ENCODE measurements at regions not wholly inside any gene's neighbourhood (a gene's known extent, or its start where the extent isn't known, plus 50 kb on each side); places are given as distances from the start of the nearest gene placed in this dataset.
"Not testable (repeated sequence)": the region's sequence is repeated elsewhere in the genome, so short reads cannot be mapped to it uniquely, and the experiment has no call there.

- TF ChIP-seq POLR2AphosphoS5 (IDR thresholded peaks at IDR 0.05; ENCODE audit: low read depth, low read length), result no peak
- no peak for TF ChIP-seq TAF1 (IDR thresholded peaks at IDR 0.05; ENCODE audit: borderline replicate concordance, low read depth, low read length)
- no peak for FAIRE-seq
- DNase-seq (ENCODE audit: insufficient read length), result no peak
Observed at GRCh38 chr10:105758209-105758998, 1117.3 kb downstream of the SORCS3 start.

- DNase-seq (ENCODE audit: insufficient read length) (no peak), FAIRE-seq (no peak)
- TF ChIP-seq POLR2AphosphoS5 (IDR thresholded peaks at IDR 0.05; ENCODE audit: low read depth, low read length), result no peak
- TF ChIP-seq TAF1 (IDR thresholded peaks at IDR 0.05; ENCODE audit: borderline replicate concordance, low read depth, low read length), result no peak
Observed at GRCh38 chr10:105757302-105757701, 1116.2 kb downstream of the SORCS3 start.

- FAIRE-seq (no peak), DNase-seq (ENCODE audit: insufficient read length) (no peak)
- no peak for TF ChIP-seq TAF1 (IDR thresholded peaks at IDR 0.05; ENCODE audit: borderline replicate concordance, low read depth, low read length)
- TF ChIP-seq POLR2A (IDR thresholded peaks at IDR 0.05; ENCODE audit: low read depth, low read length), result no peak
- TF ChIP-seq POLR2AphosphoS5 (IDR thresholded peaks at IDR 0.05; ENCODE audit: low read depth, low read length), result no peak
Observed at GRCh38 chr10:105756386-105756785, 1115.3 kb downstream of the SORCS3 start.

GRCh38 chr10:105751688-105752087, 1110.6 kb downstream of the SORCS3 start:
- FAIRE-seq, result no peak
- no peak for DNase-seq (ENCODE audit: insufficient read length)
- TF ChIP-seq TAF1 (IDR thresholded peaks at IDR 0.05; ENCODE audit: borderline replicate concordance, low read depth, low read length) (no peak), POLR2AphosphoS5 (IDR thresholded peaks at IDR 0.05; ENCODE audit: low read depth, low read length) (no peak), POLR2A (IDR thresholded peaks at IDR 0.05; ENCODE audit: low read depth, low read length) (no peak)

- TF ChIP-seq TAF1 (IDR thresholded peaks at IDR 0.05; ENCODE audit: borderline replicate concordance, low read depth, low read length), result no peak
- no peak for TF ChIP-seq POLR2A (IDR thresholded peaks at IDR 0.05; ENCODE audit: low read depth, low read length)
- TF ChIP-seq POLR2AphosphoS5 (IDR thresholded peaks at IDR 0.05; ENCODE audit: low read depth, low read length), result no peak
- FAIRE-seq, result no peak
- no peak for DNase-seq (ENCODE audit: insufficient read length)
Observed at GRCh38 chr10:105745596-105746148, 1104.6 kb downstream of the SORCS3 start.

- no peak for FAIRE-seq
- DNase-seq (ENCODE audit: insufficient read length), result no peak
- TF ChIP-seq POLR2AphosphoS5 (IDR thresholded peaks at IDR 0.05; ENCODE audit: low read depth, low read length), result no peak
- no peak for TF ChIP-seq TAF1 (IDR thresholded peaks at IDR 0.05; ENCODE audit: borderline replicate concordance, low read depth, low read length)
- no peak for TF ChIP-seq POLR2A (IDR thresholded peaks at IDR 0.05; ENCODE audit: low read depth, low read length)
Observed at GRCh38 chr10:105743343-105744056, 1102.4 kb downstream of the SORCS3 start.

GRCh38 chr10:105742923-105743322, 1101.8 kb downstream of the SORCS3 start:
- TF ChIP-seq TAF1 (IDR thresholded peaks at IDR 0.05; ENCODE audit: borderline replicate concordance, low read depth, low read length), result no peak
- no peak for TF ChIP-seq POLR2A (IDR thresholded peaks at IDR 0.05; ENCODE audit: low read depth, low read length)
- TF ChIP-seq POLR2AphosphoS5 (IDR thresholded peaks at IDR 0.05; ENCODE audit: low read depth, low read length), result no peak
- no peak for FAIRE-seq
- no peak for DNase-seq (ENCODE audit: insufficient read length)

GRCh38 chr10:105742184-105742583, 1101.1 kb downstream of the SORCS3 start:
- TF ChIP-seq TAF1 (IDR thresholded peaks at IDR 0.05; ENCODE audit: borderline replicate concordance, low read depth, low read length), result no peak
- no peak for TF ChIP-seq POLR2AphosphoS5 (IDR thresholded peaks at IDR 0.05; ENCODE audit: low read depth, low read length)
- TF ChIP-seq POLR2A (IDR thresholded peaks at IDR 0.05; ENCODE audit: low read depth, low read length), result no peak
- DNase-seq (ENCODE audit: insufficient read length) (no peak), FAIRE-seq (no peak)

GRCh38 chr10:105734479-105734878, 1093.4 kb downstream of the SORCS3 start:
- TF ChIP-seq TAF1 (IDR thresholded peaks at IDR 0.05; ENCODE audit: borderline replicate concordance, low read depth, low read length), result no peak
- no peak for TF ChIP-seq POLR2AphosphoS5 (IDR thresholded peaks at IDR 0.05; ENCODE audit: low read depth, low read length)
- TF ChIP-seq POLR2A (IDR thresholded peaks at IDR 0.05; ENCODE audit: low read depth, low read length), result no peak
- DNase-seq (ENCODE audit: insufficient read length), result no peak
- FAIRE-seq, result no peak

GRCh38 chr10:105733924-105734323, 1092.8 kb downstream of the SORCS3 start:
- TF ChIP-seq POLR2AphosphoS5 (IDR thresholded peaks at IDR 0.05; ENCODE audit: low read depth, low read length) (no peak), POLR2A (IDR thresholded peaks at IDR 0.05; ENCODE audit: low read depth, low read length) (no peak), TAF1 (IDR thresholded peaks at IDR 0.05; ENCODE audit: borderline replicate concordance, low read depth, low read length) (no peak)
- no peak for FAIRE-seq
- DNase-seq (ENCODE audit: insufficient read length), result no peak

- DNase-seq (ENCODE audit: insufficient read length), result no peak
- no peak for FAIRE-seq
- no peak for TF ChIP-seq POLR2AphosphoS5 (IDR thresholded peaks at IDR 0.05; ENCODE audit: low read depth, low read length)
- TF ChIP-seq TAF1 (IDR thresholded peaks at IDR 0.05; ENCODE audit: borderline replicate concordance, low read depth, low read length), result no peak
- no peak for TF ChIP-seq POLR2A (IDR thresholded peaks at IDR 0.05; ENCODE audit: low read depth, low read length)
Observed at GRCh38 chr10:105729428-105729827, 1088.3 kb downstream of the SORCS3 start.

GRCh38 chr10:105727586-105727985, 1086.5 kb downstream of the SORCS3 start:
- FAIRE-seq; DNase-seq (ENCODE audit: insufficient read length): not testable (repeated sequence)

Measured in GM12892 (cell line).